SKM-1 (cell line): ENCODE measurements at regions not wholly inside any gene's neighbourhood (a gene's known extent, or its start where the extent isn't known, plus 50 kb on each side); places are given as distances from the start of the nearest gene placed in this dataset.

Experiments used
- DNase-seq: peaks from one replicate; lab custom pipeline; 2025; ENCODE audit not compliant: unreplicated experiment; lab: John Stamatoyannopoulos, UW

- no peak for DNase-seq
These were observed 106.6 kb downstream of the LRRC70 start for GRCh38 chr5:62685221-62685620.

GRCh38 chr5:62684310-62684709 lies 105.7 kb downstream of the LRRC70 start:
- DNase-seq: no peak

GRCh38 chr5:62682059-62682458 lies 103.4 kb downstream of the LRRC70 start:
- no peak for DNase-seq

GRCh38 chr5:62681117-62681850 lies 102.7 kb downstream of the LRRC70 start:
- DNase-seq: no peak

GRCh38 chr5:62680121-62680520 lies 101.5 kb downstream of the LRRC70 start:
- no peak for DNase-seq
